ENCODE measurements at regions not wholly inside any gene's neighbourhood (a gene's known extent, or its start where the extent isn't known, plus 50 kb on each side); places are given as distances from the start of the nearest gene placed in this dataset.

DNA sequence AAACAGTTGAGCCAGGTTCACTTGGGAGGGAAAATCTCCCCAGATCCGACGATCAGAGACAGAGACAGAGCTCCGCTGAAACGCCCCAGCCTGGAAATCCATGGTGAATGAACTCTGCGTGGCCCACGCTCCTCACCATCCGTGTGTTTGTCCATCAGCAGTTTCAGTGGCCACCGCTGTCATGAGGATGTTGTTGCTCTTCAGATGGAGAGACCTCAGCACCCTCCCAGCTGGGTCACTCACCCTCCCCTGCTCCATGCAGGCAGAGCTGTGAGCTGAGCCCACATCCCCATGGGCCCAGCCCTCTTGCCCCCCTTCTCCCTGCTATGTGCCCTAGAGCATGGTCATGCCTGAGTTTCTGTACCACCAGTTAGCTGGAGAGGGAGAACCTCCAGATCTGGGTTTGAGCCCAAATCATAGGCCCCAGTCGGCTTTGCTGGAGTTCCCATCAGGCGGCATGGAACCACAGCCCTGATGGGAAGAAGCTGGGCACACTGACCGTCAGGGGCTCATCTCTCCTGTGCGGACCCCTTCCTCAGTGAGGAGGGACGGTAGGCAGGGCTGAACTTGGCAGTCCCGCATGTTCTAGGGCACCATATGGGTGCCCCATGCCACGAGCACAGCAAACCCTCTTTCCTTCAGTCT is 154.4 kb upstream of the COL5A1 start:
- no peak for DNase-seq (ENCODE audit: low spot score)

DNA sequence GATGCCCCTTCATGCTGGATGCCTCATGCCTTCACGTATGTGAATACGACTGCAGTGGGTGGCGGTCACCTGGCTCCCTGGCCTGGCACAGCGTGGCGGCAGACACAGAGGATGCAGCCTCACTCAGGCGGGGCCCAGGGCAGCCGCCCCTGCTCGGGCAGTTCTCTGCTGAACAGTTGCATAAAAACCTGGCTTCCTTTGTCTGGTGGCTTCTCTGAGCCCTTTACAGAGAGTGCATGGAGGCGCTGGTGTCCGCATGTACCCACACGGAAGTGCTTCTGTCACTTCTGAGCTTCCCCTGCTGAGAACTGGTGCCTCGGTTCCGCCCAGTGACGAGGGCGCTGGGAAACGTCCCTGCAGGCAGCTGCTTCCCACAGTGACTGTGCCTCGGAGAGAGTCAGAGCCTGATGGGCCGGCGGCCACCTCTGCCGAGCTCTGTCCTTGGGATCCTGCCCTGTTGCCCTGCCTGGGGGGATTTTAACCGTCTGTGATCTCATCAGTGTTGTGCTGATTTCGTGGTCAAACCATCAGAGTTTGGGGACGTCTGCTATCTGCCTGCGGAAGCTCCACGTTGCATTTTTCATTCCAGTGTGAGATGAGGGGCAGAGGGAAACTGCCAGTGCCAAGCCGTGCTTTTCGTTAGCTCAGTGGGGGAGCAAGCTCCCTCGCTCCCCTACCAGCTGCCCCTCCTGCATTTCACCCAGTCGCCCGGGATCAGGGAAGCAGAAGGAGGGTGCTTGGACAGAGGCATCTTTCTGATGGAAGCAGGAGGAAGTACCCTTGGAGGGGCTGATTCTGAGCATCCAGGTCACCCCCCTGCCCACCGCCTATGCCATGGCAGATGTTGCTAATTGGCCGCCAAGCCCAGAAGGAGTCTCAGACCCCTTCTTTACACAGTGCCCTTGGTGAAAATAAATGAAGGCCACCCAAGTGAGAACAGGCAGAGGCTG is 153.0 kb upstream of the COL5A1 start:
- DNase-seq (ENCODE audit: low spot score), result no peak

DNA sequence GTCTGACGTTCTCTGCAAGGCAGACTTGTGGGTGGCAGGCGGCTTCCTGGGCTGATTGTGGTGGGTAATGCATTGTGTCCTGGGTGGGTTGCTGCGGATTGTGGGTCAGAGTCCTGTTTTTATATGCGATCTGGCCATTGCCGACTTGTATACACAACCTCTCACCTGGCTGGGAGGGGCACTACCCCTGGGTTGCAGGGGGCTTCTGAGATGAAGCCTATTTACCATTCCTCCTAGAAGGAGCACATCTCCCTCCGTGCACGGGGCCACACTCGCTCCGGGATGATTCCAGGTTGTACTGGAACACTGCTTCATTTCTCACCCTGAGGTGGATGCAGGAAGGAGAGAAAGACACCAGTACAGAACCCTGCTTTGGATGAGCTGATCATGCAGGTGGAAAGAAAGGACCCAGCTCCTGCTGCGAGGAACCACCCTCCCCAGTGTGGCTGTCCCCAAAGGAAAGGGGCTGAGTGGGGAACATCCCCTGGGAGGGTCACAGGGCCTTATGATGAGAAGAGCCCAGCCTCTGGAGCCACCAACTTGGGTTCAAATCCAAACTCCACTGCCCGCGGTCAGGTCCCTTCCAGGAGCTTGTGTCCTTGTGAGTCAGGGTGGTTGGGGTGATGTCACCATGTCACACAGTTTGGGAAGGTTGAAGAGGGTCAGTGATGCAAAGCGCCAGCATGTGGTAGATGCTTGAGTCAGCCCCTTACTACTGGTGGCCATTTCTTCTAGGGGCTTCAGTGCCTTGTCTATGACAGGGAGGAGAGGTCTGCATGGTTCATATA is 151.8 kb upstream of the COL5A1 start:
- no peak for DNase-seq (ENCODE audit: low spot score)

DNA sequence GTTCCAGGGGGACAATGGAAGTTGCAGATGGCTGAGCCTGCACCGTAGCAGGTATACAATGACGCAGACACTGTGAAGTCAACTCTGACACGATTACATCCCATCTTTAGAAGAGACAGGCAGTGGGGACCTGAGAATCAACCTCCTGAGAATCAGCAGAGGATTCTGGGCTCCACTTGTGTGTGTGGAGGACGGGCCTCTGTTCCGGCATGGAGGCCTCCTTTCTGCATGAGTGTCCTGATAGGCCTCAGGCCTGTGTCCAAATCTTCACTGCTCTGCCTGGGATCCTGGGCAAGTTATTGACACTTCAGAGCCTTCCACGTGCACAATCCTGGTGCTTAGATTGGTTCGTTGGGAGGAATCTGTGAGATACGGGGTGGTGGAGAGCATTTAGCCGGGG is 151.2 kb upstream of the COL5A1 start:
- DNase-seq (ENCODE audit: low spot score), result no peak

DNA sequence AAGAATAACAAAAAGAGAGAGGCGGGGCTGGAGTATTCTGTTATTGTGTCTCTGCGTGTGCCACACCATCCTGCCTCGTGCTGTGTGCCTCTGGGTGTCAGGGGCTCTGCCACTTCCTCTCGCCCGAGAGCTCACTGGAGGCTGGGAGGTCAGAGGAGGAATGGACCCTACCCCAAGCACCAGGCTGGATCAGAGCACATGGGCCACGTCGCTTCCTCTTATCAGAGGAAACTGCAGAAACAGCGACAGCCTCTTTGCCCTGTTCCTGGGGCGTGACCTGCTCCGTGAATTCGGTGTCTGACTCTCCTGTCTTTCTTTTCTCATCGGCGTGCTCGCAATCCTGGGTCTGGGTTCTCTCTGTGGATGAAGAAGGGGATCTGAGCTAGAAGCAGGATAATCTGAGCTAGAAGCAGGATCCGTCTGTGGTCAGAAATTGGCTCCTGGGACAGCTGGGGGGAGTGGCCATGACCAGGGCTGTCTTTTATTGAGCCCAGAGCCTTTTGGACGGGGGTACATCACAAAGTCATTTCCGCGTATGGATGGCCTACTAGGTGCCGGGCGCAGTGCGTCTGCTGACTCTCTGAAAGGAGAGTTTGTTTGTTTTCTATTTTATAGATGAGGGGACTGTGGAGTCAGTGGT is 150.3 kb upstream of the COL5A1 start:
- DNase-seq (ENCODE audit: low spot score), result no peak

DNA sequence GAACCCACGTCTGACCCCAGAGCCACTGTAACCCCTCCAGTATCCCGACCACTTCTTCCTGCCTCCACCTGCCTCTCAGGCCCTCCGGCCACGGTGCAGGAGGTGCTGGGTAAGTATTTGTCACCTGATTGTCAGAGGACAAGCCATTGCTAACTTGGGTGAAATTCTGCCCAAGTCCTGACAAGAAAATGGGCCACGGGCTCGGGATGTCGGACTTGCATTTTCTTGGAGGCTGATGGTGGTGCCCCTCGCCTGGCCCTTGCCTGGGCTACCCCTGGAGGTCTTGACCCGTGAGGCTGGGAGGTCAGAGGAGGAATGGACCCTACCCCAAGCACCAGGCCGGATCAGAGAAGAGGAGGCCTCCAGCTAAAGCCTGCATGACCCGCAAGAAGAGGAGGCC is 149.7 kb upstream of the COL5A1 start:
- DNase-seq (ENCODE audit: low spot score), result no peak

DNA sequence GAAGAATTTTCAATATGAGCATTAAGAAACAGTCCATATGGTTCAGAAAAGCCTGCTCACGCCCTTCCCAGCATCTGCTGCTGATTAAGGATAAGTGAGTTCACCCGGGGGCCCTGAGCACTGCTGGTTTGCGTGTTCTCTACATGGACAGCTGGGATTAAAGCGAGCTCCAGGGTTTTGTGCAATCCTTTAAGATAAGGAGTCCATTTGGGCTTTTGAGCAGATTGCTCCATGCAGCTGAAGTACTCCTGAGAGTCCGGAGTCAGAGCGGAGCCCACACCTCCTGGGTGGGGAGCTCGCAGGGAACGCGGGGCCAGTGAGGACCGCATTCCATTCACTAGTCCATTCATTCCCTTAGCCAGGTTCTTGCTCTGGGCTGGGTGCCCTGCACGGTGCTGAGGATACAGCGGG is 149.3 kb upstream of the COL5A1 start:
- DNase-seq (ENCODE audit: low spot score), result no peak

DNA sequence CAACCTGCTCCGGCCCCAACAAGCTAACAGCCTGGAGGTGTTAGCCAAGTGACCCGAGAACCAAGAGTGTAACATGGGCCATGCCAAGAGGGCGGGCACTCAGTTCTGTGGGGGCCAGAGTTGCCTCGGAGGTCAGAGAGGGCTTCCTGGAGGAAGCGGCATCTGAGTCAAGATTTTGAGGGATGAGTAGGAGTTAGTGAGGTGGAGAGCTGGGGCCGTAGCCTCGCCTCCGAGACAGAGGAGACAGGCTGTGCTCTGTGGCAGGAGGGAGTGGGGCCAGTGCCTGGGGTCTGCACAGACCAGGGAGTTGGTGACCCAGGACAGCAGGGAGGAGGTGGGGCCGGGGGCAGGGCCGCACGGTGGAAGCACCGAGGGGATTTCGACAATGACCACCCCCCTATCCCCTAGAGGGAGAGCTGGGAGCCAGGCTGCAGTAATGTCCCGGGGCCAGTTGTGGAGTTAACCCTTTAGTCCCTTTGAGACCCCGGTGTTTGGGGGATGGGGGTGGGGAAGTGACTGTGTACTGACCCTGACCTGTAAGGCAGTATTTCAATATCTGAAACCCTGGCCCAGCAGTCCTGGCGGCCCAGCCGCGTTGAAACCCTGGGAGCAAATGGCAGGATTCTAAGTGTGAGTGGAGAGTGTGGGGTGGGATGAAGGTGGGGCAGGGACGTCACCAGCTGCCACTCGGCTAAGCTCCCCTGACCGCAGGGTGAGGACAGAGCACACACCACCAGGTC is 148.7 kb upstream of the COL5A1 start:
- DNase-seq (ENCODE audit: low spot score), result no peak

DNA sequence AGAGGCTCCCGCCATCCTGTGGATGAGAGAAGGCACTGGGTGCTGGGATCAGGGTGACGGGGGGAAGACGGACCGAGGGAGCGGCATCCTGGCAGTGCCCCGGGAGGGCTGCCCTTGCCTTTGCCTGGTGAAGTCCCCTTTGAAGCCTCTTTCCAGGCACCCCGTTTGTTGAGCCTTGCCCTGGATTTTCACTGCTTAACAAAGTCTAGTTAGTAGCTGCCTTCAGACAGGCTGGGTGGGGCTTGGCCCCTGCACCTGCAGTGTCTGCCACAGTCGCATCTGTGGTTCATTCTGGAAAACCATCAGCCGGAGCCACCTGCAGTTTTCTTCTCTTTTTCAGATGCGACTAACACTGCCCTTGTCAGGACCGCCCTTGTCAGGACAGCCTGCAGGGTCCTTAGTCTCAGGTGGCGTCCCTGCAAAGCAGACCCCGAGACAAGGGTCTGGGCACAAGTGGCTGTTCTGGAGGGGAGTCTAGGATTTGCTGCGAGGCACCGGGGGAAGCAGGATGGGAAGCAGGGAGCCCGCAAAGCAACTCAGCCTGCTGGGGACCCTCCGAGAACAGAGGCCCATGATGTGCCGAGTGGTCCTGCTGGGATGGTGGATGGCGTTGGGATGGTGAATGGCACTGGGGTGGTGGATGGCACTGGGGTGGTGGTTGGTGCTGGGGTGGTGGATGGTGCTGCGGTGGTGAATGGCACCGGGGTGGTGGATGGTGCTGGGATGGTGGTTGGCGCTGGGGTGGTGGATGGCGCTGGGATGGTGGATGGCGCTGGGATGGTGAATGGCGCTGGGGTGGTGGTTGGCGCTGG is 147.9 kb upstream of the COL5A1 start:
- DNase-seq (ENCODE audit: low spot score), result no peak

DNA sequence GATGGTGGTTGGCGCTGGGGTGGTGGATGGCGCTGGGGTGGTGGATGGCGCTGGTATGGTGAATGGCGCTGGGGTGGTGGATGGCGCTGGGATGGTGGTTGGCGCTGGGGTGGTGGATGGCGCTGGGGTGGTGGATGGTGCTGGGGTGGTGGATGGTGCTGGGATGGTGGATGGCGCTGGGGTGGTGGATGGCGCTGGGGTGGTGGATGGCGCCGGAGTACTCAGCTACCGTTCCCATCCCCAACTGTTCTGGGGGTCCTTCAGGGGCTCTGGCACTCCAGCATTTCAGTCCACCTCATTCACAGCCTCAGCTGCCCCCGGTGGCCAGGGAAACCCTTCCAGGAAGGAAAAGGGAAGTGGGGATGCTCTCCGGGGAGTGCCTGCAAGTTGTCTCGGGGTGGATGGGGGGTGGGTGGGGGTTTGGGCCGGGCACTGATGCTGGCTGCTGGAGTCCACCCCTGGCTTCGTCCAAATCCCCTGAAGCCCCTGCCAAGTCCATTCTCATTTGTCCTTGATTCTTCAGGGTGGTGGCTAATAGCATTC is 147.3 kb upstream of the COL5A1 start:
- no peak for DNase-seq (ENCODE audit: low spot score)

DNA sequence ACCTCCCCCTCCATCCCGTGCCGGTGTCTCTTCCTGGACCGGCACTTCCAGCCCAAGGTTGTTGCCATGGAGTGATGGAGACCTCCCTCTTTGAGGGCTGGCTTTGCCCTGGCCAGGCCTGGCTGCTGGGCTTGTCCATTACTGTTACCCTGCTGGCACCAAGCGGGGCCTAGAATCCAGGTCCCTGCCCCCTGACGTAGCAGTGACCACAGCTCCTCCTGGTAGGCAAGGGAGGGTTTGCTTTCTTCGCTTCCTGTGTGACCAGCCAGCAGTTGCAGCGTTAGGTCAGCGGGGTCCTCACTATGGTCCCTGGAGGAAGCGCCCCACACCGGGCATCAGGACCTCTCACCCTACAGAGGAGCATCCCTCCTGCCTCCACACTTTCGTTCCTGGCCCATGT is 146.7 kb upstream of the COL5A1 start:
- no peak for DNase-seq (ENCODE audit: low spot score)

DNA sequence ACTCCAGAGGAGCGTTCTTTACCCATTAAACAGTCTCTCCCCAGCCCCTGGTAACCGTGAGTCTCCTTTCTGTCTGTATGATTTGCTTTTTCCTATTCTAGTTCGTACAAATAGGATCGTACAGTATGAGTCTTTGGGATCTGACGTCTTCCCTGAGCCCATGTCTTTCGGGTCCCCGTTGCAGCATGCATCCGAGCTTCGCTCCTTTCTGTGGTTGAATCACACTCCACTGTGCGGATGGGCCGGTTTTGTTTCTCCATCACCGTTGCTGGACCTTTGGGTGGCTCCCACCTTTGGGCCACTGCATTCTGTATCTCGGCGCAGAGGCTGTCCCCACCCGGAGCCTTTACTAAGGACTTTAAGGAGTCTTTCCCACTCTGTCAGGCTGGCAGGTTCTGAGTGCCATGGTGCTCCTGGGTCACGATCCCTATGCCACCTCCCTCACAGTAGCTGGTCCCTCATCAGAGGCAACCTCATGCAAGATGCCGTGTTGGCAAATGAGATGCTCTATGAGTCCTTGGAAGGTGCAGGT is 145.7 kb upstream of the COL5A1 start:
- DNase-seq (ENCODE audit: low spot score), result no peak

DNA sequence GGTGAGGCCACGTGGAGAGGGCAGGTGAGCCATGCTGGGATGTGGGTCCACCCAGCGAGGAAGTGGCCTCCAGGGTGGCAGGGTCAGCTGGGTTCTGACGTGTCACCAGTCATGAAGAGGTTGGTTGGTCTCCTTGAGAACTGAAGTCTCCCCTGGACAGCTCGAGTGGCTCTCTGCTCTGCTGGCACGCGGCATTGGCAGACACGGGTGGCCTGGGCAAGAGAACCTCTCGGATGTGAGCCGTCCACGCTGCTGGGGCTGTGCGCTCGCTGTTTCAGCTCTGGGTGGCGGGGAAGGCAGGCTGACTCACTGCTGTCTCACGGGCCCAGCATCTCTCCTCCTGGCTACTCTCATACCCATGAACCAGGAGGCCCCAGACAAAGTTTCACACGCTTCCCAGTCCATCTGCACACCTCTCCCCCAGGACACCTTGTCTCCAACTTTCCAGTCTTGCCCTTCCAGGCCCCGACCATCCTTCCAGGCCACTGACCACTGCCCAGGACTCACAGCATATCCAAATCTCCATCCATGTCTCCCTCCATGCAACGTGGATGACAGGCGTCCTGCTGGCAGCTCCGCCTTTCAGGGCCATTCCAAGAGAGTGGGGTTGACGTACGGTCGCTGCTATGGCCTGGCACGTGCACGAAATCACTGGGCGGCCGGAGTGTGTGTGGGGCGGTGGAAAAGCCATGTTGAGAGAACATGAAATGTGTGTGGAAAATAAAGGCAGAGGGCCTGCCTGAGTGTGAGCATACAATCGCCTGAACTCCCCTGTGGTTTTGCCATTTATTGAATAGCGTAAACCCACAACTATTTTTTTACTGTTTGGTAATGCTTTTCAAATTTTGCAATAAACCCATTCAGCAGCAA is 145.0 kb upstream of the COL5A1 start:
- DNase-seq (ENCODE audit: low spot score), result peak; percentile 61

DNA sequence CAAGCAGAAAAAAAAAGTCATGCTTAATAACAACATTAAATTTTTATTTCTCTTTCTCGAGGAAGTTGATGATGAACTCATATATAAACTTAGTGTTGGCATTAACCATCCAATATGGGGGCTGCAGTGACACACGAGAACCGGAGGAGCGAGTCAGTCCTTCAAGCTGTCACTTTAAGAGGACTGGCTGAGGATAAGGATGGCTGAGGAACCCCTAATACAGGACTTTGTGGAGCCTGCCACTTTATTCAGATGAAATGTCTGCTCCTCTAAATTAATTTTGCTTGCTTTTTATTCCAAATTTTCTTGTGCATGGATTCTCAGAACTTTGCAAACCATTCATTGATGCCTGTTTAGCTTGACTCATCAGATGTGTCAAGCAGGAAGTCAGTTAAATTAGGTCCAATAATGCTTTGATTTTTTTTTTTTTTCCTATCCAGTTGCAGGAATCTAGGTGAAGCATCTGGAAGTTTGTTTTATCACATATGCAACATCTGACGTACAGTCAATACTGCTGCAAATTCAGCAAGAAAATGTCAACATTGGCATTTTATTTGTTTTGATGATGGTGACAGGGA is 144.2 kb upstream of the COL5A1 start:
- DNase-seq (ENCODE audit: low spot score), result no peak

DNA sequence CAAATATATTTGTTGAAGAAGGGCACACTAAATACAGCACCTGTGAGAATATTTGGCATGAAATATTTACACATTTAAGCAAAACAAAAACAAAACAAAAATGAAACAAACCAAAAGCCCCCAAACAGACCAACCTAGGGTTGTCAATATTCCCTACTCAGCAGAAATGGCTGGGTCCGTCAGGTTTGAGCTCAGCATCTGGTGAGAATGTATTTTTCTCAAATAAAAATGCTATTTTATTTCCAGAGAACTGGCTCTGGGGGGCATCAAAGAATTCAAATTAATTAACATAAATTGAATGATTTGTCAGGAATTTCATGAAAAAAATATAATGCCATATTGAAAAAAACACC is 142.8 kb upstream of the COL5A1 start:
- no peak for DNase-seq (ENCODE audit: low spot score)

DNA sequence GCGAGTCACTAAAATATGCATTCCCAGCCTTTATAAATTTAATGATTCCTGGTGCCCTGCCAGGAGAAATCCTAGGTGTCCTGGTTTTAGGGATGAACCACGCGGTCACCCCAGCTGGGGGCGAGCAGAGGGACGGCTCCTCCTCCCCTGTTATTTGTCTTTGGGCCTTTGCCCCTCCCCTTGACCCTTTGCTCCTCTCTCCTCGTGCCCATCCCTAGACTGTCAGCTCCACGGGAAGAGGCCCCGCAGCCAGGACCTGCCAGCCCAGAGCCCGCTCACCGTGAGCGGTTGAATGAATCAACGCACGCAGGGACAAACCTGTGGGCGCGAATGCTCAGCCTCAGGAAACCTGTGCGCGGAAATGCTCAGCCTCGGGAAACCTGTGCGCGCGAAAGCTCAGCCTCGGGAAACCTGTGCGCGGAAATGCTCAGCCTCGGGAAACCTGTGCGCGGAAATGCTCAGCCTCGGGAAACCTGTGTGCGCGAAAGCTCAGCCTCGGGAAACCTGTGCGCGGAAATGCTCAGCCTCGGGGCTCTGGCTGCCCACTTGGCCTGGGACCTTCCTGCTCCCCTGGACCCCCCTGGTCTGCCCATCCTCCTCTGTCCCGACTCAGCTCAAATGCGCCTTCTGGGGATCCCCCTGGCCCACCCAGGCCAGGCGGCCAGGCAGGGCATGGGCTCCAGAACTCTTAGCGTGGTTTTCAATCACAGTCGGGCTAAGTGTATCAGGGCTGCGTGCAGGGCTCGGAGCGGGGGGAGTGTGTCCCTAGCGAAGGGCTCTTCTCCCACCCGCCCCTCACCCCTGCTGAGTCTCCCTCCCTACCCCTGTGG is 140.5 kb upstream of the COL5A1 start:
- DNase-seq (ENCODE audit: low spot score), result no peak

DNA sequence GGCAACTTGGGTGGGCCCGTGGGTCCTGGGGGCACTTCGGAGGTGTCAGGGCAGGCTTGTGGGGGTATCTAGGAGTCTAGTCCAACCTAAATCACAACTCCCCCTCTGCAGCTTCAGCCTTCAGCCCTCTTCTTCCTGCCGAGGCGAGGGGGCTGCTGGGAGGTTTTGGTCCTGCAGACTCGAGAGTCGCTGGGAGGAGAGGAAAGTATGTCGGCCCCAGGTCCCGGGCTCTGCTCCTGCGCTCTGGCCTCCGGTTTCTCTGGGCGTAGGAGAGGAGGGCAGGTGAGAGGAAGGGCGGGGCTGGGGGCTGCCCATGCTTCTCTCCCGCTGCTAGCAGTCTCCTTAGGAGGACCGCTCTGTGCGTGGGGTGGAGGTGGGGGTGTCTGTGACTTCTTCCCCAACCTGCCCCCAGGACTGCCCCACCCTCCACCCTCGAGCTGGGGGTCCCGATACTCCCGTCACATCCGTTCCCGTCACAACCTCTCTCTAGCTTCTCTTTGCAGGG is 139.8 kb upstream of the COL5A1 start:
- DNase-seq (ENCODE audit: low spot score), result no peak

All from A172 (cell line).